ENCODE measurements at regions not wholly inside any gene's neighbourhood (a gene's known extent, or its start where the extent isn't known, plus 50 kb on each side); places are given as distances from the start of the nearest gene placed in this dataset.

DNA sequence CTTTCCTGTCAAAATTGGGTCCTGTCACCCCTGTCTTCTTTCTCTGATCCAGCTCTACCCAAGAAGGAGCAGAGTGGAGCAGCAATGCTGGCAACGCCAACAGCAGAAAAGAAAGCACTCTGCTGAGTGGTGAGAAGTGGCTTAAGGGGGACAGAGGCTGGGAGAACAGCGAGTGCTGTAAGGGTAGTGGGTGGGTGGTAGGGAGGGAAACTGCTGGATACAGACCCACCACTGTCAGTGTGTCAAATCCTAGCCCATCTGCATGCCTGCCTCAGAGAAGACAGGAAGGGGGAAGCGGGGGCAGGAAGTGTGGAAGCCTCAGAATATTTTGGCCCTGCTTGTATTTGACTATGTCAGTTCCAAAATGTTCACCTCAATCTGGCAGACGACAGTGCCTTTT, 170.4 kb upstream of the MAST4 start:
- TF ChIP-seq EZH2 (IDR thresholded peaks at IDR 0.05; ENCODE audit: borderline replicate concordance, low read length) = no peak
- TF ChIP-seq, protein P1, sequence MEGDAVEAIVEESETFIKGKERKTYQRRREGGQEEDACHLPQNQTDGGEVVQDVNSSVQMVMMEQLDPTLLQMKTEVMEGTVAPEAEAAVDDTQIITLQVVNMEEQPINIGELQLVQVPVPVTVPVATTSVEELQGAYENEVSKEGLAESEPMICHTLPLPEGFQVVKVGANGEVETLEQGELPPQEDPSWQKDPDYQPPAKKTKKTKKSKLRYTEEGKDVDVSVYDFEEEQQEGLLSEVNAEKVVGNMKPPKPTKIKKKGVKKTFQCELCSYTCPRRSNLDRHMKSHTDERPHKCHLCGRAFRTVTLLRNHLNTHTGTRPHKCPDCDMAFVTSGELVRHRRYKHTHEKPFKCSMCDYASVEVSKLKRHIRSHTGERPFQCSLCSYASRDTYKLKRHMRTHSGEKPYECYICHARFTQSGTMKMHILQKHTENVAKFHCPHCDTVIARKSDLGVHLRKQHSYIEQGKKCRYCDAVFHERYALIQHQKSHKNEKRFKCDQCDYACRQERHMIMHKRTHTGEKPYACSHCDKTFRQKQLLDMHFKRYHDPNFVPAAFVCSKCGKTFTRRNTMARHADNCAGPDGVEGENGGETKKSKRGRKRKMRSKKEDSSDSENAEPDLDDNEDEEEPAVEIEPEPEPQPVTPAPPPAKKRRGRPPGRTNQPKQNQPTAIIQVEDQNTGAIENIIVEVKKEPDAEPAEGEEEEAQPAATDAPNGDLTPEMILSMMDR (conservative IDR thresholded peaks at IDR 0.05 in 1 of 2, IDR thresholded peaks at IDR 0.05 in 1 of 2; ENCODE audit: extremely low read depth in 1 of 2, insufficient read depth in 1 of 2, low read depth in 1 of 2, low read length in 2 of 2) = no peak
